Smooth muscle cell (in vitro differentiated cells): ENCODE measurements at regions not wholly inside any gene's neighbourhood (a gene's known extent, or its start where the extent isn't known, plus 50 kb on each side); places are given as distances from the start of the nearest gene placed in this dataset.
"Not testable (repeated sequence)": the region's sequence is repeated elsewhere in the genome, so short reads cannot be mapped to it uniquely, and the experiment has no call there.

Experiments used
- DNase-seq: peaks from one replicate; lab custom pipeline; 2025; ENCODE audit not compliant: unreplicated experiment; lab: John Stamatoyannopoulos, UW
- H2AFZ ChIP-seq: fragments of 200-600 bp; sonication (generic); 2 replicates; pipeline ENCODE4 v1.6.0; 2016; ENCODE audit warnings: antibody characterized with exemption, low read depth, mild to moderate bottlenecking
- H3F3A ChIP-seq: fragments of 200-600 bp; sonication (generic); 2 replicates; pipeline ENCODE4 v1.6.0; 2017; ENCODE audit warnings: antibody characterized with exemption, low read depth
- H3K27ac ChIP-seq: fragments of 200-600 bp; sonication (generic); 2 replicates; pipeline ENCODE4 v1.5.1; 2016; ENCODE audit warnings: low read depth, mild to moderate bottlenecking
- H3K27me3 ChIP-seq: fragments of 200-600 bp; sonication (generic); 2 replicates; pipeline ENCODE4 v1.6.1; 2016; ENCODE audit warnings: low read depth, mild to moderate bottlenecking
- H3K36me3 ChIP-seq: fragments of 200-600 bp; sonication (generic); 2 replicates; pipeline ENCODE4 v1.5.1; 2016; ENCODE audit warnings: low read depth
- H3K4me1 ChIP-seq: fragments of 200-600 bp; sonication (generic); 2 replicates; pipeline ENCODE4 v1.5.1; 2016; ENCODE audit warnings: low read depth
- H3K4me2 ChIP-seq: fragments of 200-600 bp; sonication (generic); 2 replicates; pipeline ENCODE4 v1.6.0; 2016; ENCODE audit warnings: mild to moderate bottlenecking
- H3K4me3 ChIP-seq: fragments of 200-600 bp; sonication (generic); 2 replicates; pipeline ENCODE4 v1.5.1; 2016; ENCODE audit warnings: mild to moderate bottlenecking
- H3K79me2 ChIP-seq: fragments of 200-600 bp; sonication (generic); 2 replicates; pipeline ENCODE4 v1.6.0; 2016; ENCODE audit warnings: low read depth, mild to moderate bottlenecking
- H3K9ac ChIP-seq: fragments of 200-600 bp; sonication (generic); 2 replicates; pipeline ENCODE4 v1.6.0; 2016; ENCODE audit warnings: low read depth
- H3K9me3 ChIP-seq: fragments of 200-600 bp; sonication (generic); replicated peaks from 2 replicates; pipeline ENCODE4 v1.5.1; 2016; ENCODE audit warnings: low read depth
- H4K20me1 ChIP-seq: fragments of 200-600 bp; sonication (generic); 2 replicates; pipeline ENCODE4 v1.6.0; 2016; ENCODE audit warnings: low read depth
- WGBS: methylation state at CpG from one replicate; pipeline ENCODE4 v1.1.7; 2016; ENCODE audit warnings: low lambda C conversion rate; 5-methylcytosine and 5-hydroxymethylcytosine counted together
- TF ChIP-seq, protein P1 (sequence below): fragments of 200-600 bp; sonication (generic); IDR thresholded peaks from 2 replicates; pipeline ENCODE4 v1.5.1; 2017; ENCODE audit warnings: borderline replicate concordance, mild to moderate bottlenecking, antibody characterized with exemption; ENCODE audit not compliant: insufficient read depth, poor library complexity, severe bottlenecking

DNA sequence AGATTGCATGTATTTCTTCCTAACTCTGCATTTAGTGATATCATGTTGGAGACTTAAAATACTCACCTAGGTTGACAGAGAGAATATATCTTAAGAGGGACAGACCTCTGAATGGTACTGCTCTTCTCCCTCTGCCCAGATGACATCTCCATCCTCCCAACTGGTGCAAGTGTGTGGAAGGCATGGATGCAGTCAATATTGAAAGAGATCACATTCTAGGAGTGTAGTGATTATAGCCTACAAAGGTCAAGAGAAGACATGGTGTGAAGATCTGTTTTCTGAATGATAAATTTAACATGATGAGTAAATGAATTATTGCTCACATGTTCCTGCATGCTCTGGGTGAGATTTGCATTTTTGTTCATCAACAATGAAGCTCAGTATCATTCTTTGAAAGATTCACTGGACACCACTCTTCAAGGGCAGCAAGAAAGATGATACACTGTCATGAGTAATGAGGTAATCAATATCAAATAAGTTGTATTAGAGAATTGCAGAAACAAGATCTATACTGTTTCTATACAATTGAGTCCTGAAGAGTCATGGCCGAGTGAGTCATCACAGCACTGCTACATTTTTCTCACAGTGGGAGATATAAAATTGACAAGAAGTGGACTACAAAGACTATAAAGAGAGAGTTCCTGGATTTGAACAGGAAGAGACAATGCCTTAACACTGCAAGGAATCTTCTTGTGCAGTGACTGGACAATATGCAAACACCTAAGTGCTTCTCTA, 183.3 kb upstream of the KRR1 start:
- Histone ChIP-seq H3K4me2 (no peak overlapping the region), H4K20me1 (no peaks in the 10 kb centered on the region), H3K36me3 (no peaks in the 10 kb centered on the region), H3K79me2 (no peaks in the 10 kb centered on the region), H3K9ac (no peak overlapping the region), H2AFZ (peak overlapping the region; percentile 24), H3K27ac (no peak overlapping the region), H3K4me1 (no peaks in the 10 kb centered on the region), H3K9me3 (no peaks in the 10 kb centered on the region), H3K4me3 (no peak overlapping the region), H3K27me3 (no peaks in the 10 kb centered on the region), H3F3A (no peaks in the 10 kb centered on the region)
- 86% methylated on average over 1 of the region's 1 CpG for WGBS
- TF ChIP-seq, protein P1, sequence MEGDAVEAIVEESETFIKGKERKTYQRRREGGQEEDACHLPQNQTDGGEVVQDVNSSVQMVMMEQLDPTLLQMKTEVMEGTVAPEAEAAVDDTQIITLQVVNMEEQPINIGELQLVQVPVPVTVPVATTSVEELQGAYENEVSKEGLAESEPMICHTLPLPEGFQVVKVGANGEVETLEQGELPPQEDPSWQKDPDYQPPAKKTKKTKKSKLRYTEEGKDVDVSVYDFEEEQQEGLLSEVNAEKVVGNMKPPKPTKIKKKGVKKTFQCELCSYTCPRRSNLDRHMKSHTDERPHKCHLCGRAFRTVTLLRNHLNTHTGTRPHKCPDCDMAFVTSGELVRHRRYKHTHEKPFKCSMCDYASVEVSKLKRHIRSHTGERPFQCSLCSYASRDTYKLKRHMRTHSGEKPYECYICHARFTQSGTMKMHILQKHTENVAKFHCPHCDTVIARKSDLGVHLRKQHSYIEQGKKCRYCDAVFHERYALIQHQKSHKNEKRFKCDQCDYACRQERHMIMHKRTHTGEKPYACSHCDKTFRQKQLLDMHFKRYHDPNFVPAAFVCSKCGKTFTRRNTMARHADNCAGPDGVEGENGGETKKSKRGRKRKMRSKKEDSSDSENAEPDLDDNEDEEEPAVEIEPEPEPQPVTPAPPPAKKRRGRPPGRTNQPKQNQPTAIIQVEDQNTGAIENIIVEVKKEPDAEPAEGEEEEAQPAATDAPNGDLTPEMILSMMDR = no peak
- no peak for DNase-seq

DNA sequence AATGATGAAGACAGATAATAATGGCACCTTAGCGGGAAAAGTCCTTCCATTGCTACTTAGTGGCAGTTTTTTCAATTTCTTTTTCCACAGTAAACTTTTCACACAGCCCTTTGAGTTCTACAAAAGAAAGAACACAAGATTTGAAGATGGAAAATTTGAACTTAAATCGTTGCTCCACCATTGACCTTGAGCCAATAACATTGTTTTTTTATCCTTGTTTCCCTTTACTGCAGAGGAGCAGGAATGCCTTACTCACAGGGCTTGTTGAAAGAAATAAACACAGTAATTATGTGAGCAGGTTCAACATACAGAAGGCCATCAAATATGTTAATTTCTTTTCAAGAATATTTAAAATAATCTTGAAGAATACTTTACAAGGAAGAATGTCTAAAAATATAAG, 181.5 kb upstream of the KRR1 start:
- no peaks in the 10 kb centered on the region for H3K4me1 ChIP-seq
- no peak for DNase-seq
- no peaks in the 10 kb centered on the region for H3K9me3 ChIP-seq
- H3K27me3 ChIP-seq = no peaks in the 10 kb centered on the region
- H3K27ac ChIP-seq = no peak overlapping the region
- TF ChIP-seq, protein P1 = no peak
- no peak overlapping the region for H3K9ac ChIP-seq
- H4K20me1 ChIP-seq = no peaks in the 10 kb centered on the region
- no peak overlapping the region for H3K4me2 ChIP-seq
- 83% methylated on average over 2 of the region's 2 CpGs for WGBS
- no peaks in the 10 kb centered on the region for H3F3A ChIP-seq
- H3K36me3 ChIP-seq = no peaks in the 10 kb centered on the region
- no peak overlapping the region for H3K4me3 ChIP-seq
- H3K79me2 ChIP-seq = no peaks in the 10 kb centered on the region
- H2AFZ ChIP-seq = no peak overlapping the region

DNA sequence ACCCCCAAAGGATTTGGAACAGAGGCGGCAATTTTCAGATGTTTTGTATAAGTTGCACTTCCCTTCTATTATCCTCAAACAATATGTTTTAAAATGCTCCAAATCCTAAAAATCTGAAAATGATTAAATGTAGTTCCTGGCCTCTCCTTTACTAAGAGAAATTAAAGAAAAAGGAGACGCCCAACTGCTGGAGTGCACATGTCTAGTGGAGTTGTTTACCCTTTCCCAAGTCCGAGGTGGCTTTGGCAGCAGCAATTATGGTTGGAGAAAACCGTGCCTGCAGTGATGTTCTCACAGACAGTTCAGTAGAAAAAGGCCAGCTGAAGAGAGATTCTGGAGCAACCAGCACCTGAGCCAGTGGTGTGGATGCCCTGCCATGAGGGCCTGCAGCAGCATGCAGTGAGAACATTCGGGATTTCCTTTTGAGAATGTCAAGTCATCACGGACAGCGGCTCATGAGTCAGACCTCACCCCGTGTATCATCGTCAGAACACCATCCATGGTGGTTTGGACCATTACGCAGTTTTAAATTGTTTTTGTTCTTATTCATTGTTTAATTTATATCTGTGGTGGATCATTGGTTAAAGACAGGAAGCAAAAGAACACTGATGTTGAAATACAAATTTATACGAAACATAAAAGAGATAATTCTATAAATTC, 179.0 kb upstream of the KRR1 start:
- DNase-seq = no peak
- no peak overlapping the region for H3K9ac ChIP-seq
- no peak overlapping the region for H3K4me2 ChIP-seq
- H3K4me1 ChIP-seq = peaks cover under 1% of the 10 kb centered on the region
- H4K20me1 ChIP-seq = no peaks in the 10 kb centered on the region
- no peak overlapping the region for H3K4me3 ChIP-seq
- no peaks in the 10 kb centered on the region for H3K9me3 ChIP-seq
- no peaks in the 10 kb centered on the region for H3K36me3 ChIP-seq
- peaks cover 6% of the 10 kb centered on the region for H3F3A ChIP-seq
- TF ChIP-seq, protein P1 = no peak
- H3K27ac ChIP-seq = no peak overlapping the region
- 90% methylated on average over 11 of the region's 11 CpGs for WGBS
- no peak overlapping the region for H2AFZ ChIP-seq
- H3K27me3 ChIP-seq = no peaks in the 10 kb centered on the region
- no peaks in the 10 kb centered on the region for H3K79me2 ChIP-seq

DNA sequence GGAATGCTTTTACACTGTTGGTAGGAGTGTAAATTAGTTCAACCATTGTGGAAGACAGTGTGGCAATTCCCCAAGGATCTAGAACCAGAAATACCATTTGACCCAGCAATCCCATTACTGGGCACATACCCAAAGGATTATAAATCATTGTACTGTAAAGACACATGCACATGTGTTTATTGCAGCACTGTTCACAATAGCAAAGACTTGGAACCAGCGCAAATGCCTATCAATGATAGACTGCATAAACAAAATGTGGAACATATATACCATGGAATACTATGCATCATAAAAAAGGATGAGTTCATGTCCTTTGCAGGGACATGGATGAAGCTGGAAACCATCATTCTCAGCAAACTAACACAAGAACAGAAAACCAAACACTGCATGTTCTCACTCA, 174.8 kb upstream of the KRR1 start:
- not testable (repeated sequence) for H3K9ac ChIP-seq, H3K79me2 ChIP-seq, H2AFZ ChIP-seq, H3K27me3 ChIP-seq, H3K4me1 ChIP-seq, H3K4me2 ChIP-seq, H3K36me3 ChIP-seq, H4K20me1 ChIP-seq, DNase-seq, H3K4me3 ChIP-seq, H3K9me3 ChIP-seq
- Histone ChIP-seq H3K27ac (peak overlapping the region; percentile 88), H3F3A (peaks cover 21% of the 10 kb centered on the region)
- WGBS = 92% methylated on average over 1 of the region's 1 CpG
